ENCODE measurements at regions not wholly inside any gene's neighbourhood (a gene's known extent, or its start where the extent isn't known, plus 50 kb on each side); places are given as distances from the start of the nearest gene placed in this dataset.
"Not testable (repeated sequence)": the region's sequence is repeated elsewhere in the genome, so short reads cannot be mapped to it uniquely, and the experiment has no call there.

DNA sequence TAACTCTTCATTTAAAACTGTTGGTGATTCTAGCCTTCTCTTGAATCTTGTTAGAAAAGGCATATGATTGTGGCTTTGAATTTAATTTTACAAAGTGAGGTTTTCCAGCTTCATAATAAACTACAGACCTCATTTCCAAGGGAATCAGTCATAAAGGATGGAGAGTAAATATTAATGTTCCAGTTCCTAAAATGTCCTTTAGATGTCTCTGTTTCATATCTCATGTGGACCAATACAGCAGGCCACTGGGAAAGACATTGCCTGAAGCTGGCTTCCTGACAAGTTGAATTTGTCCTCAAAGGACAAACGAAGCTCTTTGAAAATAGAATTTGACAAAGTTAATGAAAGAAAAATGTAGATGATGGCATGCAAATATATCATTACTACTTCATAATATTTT is 125.4 kb downstream of the ZNF330 start:
- DNase-seq, result peak; percentile 47

DNA sequence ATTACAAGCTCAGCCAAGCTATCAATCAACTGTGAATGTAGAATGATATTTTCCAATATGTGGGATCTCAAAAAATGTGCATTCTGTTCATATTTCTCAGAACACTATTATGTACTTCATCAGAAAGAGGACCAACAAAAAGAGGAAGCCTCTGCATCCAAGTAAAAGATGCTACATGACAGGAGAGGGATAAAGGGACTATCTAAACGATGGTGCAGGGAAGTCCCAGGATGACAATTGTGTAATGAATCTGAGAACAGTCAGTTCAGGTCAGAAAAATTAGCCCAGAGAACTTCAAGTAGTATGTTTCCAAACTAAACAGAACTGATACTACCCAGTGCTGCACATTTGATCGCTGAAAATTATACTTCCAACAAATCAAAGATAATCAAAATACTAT is 127.0 kb downstream of the ZNF330 start:
- no peak for DNase-seq

DNA sequence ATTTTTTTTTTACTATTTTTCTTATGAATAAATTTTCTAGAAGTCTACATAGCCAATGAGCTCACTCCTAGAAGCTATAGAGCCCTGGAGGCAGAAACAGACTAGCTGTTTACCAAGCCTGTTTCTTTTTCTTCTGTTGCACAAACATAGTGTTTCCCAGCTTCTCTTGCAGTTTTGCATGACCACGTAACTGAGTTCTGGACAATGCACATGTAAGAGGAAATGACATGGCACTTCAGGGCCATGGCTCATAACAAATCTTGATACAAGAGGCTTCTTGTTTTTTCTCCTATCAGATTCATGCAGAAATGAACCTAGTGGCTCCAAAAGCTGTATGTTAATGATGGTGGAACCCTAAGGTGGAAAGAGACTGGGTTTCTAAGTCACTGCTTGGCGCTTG is 127.4 kb downstream of the ZNF330 start:
- DNase-seq, result no peak

DNA sequence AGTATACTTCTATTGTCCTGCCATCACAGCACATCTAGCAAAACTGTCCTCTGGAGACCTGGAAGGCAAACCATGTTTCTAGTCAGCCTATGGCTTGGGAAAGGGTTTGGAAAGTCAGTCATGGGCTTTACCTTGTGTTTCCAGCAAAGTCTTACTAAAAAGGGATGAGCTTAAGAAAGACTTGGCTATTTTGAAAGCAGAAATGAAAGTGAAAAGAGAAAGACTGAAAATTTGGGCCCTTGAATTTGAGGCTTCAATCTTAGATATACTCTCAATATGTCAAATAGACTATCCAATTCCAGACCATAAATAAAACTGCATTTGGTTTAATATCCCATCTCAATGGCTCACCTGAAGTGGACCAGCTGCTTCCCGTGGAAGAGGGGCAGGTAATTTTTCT is 127.9 kb downstream of the ZNF330 start:
- no peak for DNase-seq

DNA sequence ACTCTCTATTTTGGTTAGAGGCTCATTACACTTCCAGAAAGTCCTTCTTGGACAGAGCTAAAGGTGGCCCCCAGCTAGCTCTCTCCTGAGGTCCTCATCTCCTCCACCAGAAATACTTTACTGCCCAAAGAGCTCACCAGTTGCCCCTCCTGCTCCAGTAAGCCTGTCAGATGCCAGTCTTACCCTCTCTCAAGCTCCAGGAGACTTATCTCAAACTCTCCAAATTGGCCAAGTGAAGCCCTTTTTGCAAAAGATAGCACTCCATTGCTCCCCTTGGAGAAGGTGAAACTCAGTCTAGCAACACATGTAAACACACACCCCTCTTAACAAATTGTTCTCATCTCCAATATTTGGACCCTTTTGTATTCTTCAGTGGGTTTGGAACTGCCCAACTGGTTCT is 128.5 kb downstream of the ZNF330 start:
- no peak for DNase-seq

DNA sequence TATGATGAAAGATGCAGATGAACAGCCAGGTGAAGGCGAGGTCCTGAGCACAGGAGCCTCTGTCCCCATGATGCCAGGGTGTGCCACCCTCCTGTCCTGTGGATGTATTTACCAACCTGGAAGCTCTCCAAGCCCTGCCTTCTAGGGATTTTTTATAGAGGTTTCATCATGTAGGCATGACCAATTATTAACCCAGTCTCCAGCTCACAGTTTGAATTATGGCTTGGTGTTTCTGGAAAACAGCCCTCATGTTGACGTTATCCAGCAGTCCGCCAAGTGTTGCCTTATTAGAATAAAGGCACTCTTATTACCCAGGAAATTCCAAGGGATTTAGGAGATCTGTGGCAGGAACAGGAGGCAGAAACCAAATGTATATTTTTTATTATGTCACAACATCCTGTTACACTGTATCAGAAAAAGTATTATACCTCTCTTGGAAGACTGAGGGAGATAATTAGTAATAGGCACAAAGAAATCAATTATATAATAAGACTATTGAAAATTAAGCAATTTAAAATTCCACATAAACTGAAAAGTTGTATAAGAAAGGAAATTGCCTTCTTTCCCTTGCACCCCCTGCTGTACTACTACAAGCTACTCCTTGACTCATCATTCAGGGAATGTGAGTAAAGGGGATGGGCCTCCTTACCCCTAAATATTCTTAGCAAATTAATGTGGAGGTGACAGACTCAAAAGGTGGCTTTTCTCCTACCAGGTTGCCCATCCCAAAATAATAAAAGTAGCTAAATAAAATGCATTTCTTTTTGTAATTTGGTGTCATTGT is 129.6 kb downstream of the ZNF330 start:
- no peak for DNase-seq

DNA sequence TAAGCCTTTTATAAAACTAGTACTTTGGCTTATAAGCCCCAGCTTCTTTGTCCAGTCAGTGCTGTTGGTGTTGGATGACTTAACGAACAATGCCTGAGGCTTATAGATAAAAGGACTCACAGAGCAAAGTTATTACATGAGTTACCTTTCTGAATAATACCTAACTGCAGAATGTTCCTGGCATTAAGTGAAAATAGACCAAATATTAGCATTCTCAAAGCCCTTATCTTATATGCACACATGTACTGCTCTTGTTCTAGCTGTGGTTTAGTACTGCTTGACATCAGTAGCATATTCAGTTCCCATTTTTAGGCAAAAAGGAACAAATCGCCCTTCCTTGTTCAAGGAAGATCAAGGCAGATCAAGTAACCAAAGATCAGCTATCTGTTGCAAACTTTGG is 131.6 kb downstream of the ZNF330 start:
- DNase-seq, result no peak

DNA sequence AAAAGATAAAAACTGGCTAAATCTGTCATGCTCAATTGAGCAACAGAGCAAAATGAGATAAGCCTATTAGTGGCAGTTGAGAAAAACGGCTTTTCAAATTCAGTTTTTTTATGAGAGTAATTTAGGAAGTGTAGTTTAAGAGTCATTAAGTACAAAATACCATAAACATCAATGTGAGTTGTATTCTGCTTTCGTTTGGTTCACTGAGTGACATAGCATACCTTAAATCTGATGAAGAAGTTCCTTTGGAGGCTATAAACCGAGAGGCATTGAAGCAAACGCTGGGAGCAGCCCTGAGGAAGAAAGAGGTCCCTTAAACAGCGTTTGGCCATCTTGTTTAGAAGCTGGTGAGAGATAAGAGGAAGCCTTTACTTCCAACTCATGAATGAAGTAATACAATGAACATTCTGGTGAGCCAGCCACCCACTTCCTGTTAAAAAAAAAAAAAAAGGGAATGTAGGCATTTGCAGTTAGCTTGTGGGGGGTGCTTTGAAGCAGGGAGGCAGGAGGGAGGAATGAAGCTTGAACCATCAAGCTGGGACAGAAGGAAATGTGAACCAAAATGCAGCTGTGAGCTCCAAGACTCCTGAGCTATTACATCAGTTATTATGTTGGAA is 132.3 kb downstream of the ZNF330 start:
- DNase-seq, result no peak

DNA sequence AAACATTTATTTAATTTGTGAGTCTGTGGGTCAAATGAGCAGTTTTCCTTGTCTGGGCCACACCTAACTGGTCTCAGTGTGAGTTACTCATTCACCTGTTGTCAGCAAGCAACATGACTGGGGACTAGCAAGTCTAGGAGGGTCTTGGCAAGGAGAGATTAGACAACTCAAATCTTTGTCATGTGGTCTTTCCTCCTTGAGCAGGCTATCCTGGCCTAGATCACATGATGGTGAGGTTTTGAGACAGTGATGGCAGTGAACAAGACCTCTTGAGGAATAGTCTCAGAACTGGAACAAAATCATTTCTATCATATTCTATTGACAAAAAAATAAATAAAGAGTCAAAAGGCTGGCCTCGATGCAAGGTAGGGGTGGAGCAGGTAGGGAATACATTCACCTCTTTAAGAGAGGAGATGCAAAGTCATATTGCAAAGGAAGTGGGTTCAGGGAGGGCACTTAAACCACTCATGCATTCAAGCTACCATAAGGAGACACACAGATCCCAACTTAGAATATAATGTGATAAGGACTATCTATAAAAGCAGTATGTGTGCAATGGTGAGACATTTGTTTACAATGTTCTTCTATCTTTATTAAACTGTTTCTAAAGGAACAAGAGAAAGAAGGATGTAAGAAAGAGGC is 135.7 kb downstream of the ZNF330 start:
- DNase-seq, result no peak

DNA sequence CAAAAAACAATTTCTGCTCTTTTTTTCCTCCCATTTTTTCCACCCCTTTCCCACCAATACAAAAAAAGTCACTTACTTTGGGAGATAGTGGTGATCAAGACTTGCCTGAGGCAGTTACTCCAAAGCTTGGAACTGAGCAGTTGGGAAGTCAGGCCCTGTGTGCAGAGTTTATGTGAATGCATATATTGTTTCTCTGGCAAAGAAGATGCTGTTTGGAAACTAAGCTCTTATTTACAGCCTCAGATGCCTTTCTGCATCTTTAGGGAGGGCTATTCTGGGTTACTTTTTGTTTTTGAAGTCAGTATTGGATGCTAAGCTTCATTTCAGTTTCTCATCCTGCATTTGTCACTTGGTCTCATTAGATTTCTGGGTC is 136.3 kb downstream of the ZNF330 start:
- no peak for DNase-seq

DNA sequence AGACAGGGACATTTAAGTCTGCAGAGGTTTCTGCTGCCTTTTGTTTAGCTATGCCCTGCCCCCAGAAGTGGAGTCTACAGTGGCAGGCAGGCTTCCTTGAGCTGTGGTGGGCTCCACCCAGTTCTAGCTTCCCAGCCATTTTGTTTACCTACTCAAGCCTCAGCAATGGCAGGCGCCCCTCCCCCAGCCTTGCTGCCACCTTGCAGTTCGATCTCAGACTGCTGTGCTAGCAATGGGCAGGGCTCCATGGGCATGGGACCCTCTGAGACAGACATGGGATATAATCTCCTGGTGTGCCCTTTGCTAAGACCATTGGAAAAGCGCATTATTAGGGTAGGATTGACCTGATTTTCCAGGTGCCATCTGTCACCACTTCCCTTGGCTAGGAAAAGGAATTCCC is 147.5 kb downstream of the ZNF330 start:
- DNase-seq, result not testable (repeated sequence)

DNA sequence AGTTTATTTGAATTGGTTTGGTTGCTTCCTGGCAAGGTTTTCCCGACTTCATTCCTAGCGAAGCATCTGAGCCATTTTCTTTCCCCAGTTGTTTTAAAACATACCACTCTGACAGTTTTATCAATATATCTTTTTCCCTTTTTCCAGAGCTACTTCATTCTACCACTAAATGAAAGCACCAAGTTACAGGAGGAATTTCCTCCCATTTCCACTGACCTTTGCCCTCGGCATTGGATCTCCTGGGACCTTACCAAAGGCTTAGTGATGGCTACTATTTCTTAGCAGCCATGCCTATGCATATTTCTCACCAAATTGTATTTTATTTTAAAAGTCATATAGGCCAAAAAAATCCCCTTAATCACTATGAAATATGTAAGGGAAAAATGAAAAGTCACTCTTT is 150.5 kb downstream of the ZNF330 start:
- DNase-seq, result no peak

DNA sequence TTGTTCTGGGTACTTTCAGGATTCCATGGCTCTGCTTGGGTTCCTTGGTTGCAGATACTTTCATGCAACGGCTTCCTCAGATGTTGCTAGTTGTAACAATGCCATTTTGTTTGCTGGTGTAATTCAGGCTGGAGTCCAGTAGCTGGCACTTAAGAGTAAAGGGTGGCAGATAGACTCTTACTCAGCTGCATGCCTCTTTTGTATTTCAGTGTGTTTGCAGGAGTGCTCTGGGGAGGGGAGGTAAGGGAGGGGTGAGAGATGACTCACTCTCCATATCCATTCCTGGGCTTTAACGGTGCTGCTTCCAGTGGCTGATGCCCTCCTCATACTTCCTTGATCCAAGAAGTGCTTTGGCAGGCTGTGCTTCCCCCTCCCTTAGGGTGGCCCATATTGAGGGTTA is 155.2 kb downstream of the ZNF330 start:
- DNase-seq, result no peak

DNA sequence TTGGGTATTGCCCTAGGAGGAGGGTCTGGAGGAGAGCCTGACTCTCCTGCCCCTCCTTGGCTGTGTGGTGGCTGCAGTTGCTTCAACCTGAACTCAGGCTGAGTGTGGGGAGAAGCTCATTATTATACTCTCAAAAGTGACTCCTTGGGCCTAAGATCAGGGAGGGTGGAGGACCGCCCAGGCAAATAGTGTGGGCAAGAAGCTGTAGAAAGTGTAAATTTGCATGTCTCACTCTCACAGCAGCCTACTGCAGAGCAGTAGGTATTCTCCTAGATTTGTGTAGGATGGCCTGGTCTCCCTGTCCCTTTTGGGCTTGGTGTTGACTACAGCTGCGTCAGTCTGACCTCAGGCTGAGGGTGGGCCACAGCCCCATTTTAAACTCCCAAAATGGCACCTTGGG is 156.1 kb downstream of the ZNF330 start:
- DNase-seq, result no peak

DNA sequence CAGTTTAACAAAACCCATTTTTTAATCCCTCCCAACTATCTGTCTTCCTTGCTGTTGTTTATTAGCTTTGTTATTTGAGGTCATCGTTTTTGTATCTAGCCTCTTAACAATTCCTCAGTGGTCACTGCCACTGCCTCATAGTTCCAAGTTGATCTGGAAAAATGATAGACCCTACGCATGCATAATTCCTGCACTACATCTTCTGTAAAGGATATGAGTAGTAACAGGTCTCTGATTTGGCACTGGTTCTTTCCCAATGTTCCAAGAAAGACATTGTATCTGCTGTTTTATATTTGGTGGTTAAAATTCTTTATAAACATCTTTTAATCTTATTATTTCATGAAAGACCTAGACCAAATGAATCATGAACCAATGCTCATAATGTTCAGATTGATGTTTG is 166.6 kb downstream of the ZNF330 start:
- DNase-seq, result no peak

DNA sequence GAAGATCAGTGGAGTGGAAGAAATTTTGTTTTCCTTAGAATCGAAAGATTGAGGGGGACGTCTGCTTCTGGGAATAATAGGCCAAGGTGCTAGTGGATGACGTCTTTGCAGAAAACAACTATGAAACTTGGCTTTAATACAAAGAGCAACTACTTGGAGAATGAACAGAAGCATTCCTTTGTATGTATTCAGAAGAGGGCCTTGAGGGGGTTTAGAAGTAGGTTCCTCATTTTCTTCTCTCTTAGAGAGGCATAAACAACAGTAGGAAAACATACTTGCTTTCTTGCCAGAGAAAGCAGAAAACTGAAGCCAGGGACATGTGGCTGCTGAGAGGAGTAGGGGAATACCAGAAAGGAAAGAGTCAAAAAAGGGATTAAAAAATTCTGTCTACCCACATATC is 167.8 kb downstream of the ZNF330 start:
- no peak for DNase-seq

DNA sequence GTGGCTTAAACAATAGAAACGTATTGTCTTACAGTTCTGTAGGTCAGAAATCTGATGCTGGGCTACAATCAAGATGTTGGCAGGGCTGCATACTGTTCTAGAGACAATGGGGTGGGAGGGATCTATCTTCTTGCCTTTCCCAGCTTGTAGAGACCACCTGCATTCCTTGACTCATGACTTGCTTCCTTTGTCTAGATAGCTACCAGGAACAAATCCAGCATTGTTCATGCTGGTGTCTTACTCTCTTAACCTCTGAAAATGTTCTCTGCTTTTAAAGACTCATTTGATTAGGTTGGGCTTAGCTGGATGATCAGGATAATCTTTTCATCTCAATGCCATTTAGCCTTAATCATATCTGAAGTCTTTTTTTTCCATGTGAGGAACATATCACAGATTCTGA is 169.0 kb downstream of the ZNF330 start:
- DNase-seq, result no peak

DNA sequence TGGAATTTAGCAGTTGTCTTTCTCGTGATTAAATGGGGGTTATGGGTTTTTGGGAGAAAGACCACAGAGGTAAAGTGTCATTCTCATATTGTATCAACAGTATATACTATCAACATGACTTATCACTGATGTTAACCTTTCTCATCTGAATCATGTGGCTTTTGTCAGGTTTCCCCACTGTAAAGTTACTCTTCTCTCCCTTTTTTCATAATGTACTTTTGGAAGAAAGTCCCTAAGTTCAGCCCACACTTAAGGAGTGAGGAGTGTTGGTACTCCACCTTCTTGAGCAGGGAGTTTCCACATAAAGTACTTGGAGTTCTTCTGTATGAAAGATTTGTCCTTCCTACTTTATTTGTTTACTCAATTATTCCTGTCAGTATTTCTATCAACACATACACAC is 169.9 kb downstream of the ZNF330 start:
- no peak for DNase-seq

DNA sequence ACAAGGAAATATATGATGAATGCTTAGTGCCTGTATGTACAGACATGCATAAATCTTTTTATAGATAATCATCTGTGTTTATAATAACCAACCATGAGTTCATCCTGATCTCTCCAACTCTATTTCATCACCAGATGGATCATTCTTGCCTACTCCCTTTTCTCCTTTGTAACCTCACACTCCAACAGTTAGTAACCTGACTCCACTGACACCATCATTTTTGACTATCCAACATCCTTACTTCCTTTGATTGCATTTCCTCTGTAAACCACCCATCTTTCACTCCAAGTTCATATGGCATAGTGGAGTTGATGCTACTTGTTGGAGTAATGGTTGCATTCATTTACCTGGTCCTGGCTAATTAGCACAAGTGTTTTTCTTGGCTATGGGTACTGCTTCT is 170.6 kb downstream of the ZNF330 start:
- DNase-seq, result no peak

DNA sequence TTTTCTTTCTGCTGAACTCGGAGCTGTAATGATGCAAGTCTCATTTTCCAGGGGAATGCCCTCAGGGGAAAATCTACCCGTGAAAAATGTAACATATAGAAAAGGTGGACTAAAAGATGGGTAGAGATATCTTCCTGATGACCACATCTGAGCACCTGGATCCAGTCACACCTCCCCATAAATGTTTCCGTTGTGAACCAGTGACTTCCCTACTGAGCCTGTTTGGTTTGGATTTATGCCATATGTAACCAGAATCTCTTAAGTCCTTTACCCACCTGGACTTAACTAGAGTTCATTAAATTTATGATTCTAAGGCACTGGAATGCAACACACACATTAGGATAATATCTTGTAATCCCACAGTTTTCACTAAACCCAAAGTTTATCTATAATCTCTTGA is 171.1 kb downstream of the ZNF330 start:
- DNase-seq, result peak; percentile 25

DNA sequence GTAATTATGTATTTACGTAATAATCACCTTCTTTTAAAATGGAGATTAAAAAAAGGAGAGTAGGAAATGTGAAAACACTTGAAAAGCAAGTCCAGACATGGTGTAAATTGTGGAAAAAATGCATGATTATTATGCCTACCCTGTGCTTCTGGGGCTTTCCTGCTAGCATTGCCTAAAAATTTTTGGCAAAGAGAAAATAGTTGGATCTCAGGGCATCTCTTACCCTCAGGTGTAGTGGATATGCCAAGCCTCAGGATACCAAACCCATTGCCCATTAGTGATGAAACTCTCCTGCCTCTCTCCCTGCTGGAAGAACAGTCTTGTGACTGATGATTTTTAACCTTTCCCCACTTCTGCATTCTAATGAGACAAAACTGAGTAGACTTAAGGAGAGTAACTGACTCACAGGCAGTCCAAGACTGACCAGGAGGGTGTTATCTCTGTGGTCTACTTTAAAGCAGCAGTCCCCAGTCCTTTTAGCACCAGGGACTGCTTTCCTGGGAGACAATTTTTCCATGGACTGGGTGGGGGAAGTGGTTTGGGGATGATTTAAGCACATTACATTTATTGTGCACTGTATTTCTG is 174.6 kb downstream of the ZNF330 start:
- no peak for DNase-seq

DNA sequence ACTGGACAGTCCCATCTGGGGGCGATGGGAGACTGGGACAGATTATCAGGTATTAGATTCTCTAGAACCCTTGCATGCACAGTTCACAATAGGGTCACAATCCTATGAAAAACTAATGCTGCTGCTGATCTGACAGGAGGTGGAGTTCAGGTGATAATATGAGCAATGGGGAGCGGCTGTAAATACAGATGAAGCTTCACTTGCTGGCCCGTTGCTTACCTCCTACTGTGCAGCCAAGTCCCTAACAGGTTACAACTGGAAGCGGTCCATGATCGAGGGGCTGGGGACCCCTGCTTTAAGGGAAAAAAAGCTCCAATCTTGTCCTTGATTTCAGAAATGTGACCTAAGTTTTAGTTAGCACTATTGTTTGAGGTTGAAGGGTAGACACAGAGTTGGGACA is 175.2 kb downstream of the ZNF330 start:
- DNase-seq, result no peak

DNA sequence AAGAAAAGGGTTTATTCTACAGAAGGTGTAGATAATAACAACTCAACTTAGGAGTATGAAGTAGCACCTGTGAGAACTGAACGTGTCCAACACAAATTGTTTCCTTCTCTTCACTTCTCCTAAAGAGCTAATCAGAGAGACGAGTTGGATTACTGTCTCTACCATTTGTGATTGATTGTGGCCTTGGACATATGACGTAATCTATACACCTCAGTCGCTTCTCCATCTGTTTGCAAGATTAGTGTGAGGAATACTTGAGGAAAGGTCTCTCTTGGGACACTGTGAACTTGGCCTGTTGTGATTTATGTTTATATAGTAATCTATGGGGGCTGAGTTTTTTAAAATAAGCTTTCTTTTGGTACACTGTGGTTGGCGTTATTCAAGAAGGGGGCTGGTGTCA is 182.0 kb downstream of the ZNF330 start:
- no peak for DNase-seq

DNA sequence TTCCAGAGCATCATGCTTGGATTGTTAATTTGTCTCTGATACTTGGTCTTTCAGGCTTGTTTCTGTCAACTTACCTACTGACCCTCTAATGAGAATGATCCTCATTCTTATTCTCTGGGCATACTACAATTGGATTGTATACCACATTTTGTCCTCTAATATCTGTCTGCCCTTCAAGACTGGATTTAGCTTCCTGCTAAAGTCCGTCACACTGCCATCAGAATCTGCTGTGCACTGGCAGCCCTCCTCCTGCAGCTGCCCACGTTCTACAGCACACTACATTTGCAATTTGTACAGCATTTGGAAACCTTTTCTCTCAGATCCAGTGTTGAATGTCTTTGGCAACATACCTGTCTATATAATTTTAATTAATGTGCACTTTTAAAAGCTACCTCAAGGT is 183.1 kb downstream of the ZNF330 start:
- no peak for DNase-seq

Measured in NCI-H1092 (cell line).